ENCODE measurements at regions not wholly inside any gene's neighbourhood (a gene's known extent, or its start where the extent isn't known, plus 50 kb on each side); places are given as distances from the start of the nearest gene placed in this dataset.

GRCh38 chr5:128778474-128778873 is 186.8 kb upstream of the SLC27A6 start:
- H3K27ac ChIP-seq: no peak overlapping the region
- TF ChIP-seq POLR2A (IDR thresholded peaks at IDR 0.05) (no peak), EP300 (IDR thresholded peaks at IDR 0.05) (no peak), POLR2AphosphoS5 (IDR thresholded peaks at IDR 0.05) (no peak), CTCF (IDR thresholded peaks at IDR 0.05) (no peak)
- no peaks in the 10 kb centered on the region for H3K36me3 ChIP-seq
- H3K4me1 ChIP-seq: no peaks in the 10 kb centered on the region
- no peaks in the 10 kb centered on the region for H3K9me3 ChIP-seq
- no peak for DNase-seq
- no peak for ATAC-seq (ENCODE audit: low FRiP score in 2 of 2)
- no peak overlapping the region for H3K4me3 ChIP-seq
- no peaks in the 10 kb centered on the region for H3K27me3 ChIP-seq
- WGBS, 2 donors: 66 to 68% methylated on average over 5 of the region's 5 CpGs

- H3K36me3 ChIP-seq: no peaks in the 10 kb centered on the region
- no peaks in the 10 kb centered on the region for H3K27me3 ChIP-seq
- TF ChIP-seq EP300 (IDR thresholded peaks at IDR 0.05): no peak
- TF ChIP-seq POLR2A (IDR thresholded peaks at IDR 0.05): no peak
- TF ChIP-seq CTCF (IDR thresholded peaks at IDR 0.05): no peak
- no peak for TF ChIP-seq POLR2AphosphoS5 (IDR thresholded peaks at IDR 0.05)
- peak in 1 of 2 donors; percentile 73 for ATAC-seq (ENCODE audit: low FRiP score in 2 of 2)
- DNase-seq: no peak
- no peak overlapping the region for H3K4me3 ChIP-seq
- 49 to 76% methylated on average over 4 of the region's 4 CpGs for whole genome bisulfite sequencing, 2 donors
- H3K4me1 ChIP-seq: no peaks in the 10 kb centered on the region
- H3K27ac ChIP-seq: no peak overlapping the region
- H3K9me3 ChIP-seq: no peaks in the 10 kb centered on the region
These were observed 182.8 kb upstream of the SLC27A6 start for GRCh38 chr5:128782446-128782845.

- no peaks in the 10 kb centered on the region for H3K9me3 ChIP-seq
- H3K4me3 ChIP-seq: no peak overlapping the region
- no peak for ATAC-seq (ENCODE audit: low FRiP score in 2 of 2)
- 92 to 96% methylated on average over 1 of the region's 1 CpG for WGBS, 2 donors
- H3K27me3 ChIP-seq: no peaks in the 10 kb centered on the region
- H3K4me1 ChIP-seq: no peaks in the 10 kb centered on the region
- DNase-seq: no peak
- no peak overlapping the region for H3K27ac ChIP-seq
- H3K36me3 ChIP-seq: no peaks in the 10 kb centered on the region
- TF ChIP-seq CTCF (IDR thresholded peaks at IDR 0.05): no peak
- no peak for TF ChIP-seq EP300 (IDR thresholded peaks at IDR 0.05)
- TF ChIP-seq POLR2A (IDR thresholded peaks at IDR 0.05): no peak
- TF ChIP-seq POLR2AphosphoS5 (IDR thresholded peaks at IDR 0.05): no peak
These were observed 180.6 kb upstream of the SLC27A6 start for GRCh38 chr5:128784726-128785125.

GRCh38 chr5:128791312-128791711 is 174.0 kb upstream of the SLC27A6 start:
- no peak for TF ChIP-seq POLR2A (IDR thresholded peaks at IDR 0.05)
- no peak for TF ChIP-seq CTCF (IDR thresholded peaks at IDR 0.05)
- TF ChIP-seq POLR2AphosphoS5 (IDR thresholded peaks at IDR 0.05): no peak
- no peak for TF ChIP-seq EP300 (IDR thresholded peaks at IDR 0.05)
- ATAC-seq (ENCODE audit: low FRiP score in 2 of 2): no peak

GRCh38 chr5:128796506-128796905 is 168.8 kb upstream of the SLC27A6 start:
- Histone ChIP-seq H3K27ac (no peak overlapping the region), H3K4me3 (no peak overlapping the region), H3K27me3 (no peaks in the 10 kb centered on the region), H3K4me1 (no peaks in the 10 kb centered on the region), H3K36me3 (no peaks in the 10 kb centered on the region), H3K9me3 (no peaks in the 10 kb centered on the region)
- DNase-seq (no peak), ATAC-seq (ENCODE audit: low FRiP score in 2 of 2) (no peak)
- 66 to 74% methylated on average over 4 of the region's 4 CpGs for WGBS, 2 donors
- no peak for TF ChIP-seq POLR2A (IDR thresholded peaks at IDR 0.05)
- no peak for TF ChIP-seq CTCF (IDR thresholded peaks at IDR 0.05)
- TF ChIP-seq EP300 (IDR thresholded peaks at IDR 0.05): no peak
- no peak for TF ChIP-seq POLR2AphosphoS5 (IDR thresholded peaks at IDR 0.05)

More at GRCh38 chr5:128791312-128791711, 174.0 kb upstream of the SLC27A6 start:
- no peak overlapping the region for H3K27ac ChIP-seq
- no peaks in the 10 kb centered on the region for H3K9me3 ChIP-seq
- no peaks in the 10 kb centered on the region for H3K27me3 ChIP-seq
- 83 to 92% methylated on average over 1 of the region's 1 CpG for WGBS, 2 donors
- DNase-seq: no peak
- H3K4me3 ChIP-seq: no peak overlapping the region
- H3K36me3 ChIP-seq: no peaks in the 10 kb centered on the region
- H3K4me1 ChIP-seq: no peaks in the 10 kb centered on the region
